ENCODE measurements at regions not wholly inside any gene's neighbourhood (a gene's known extent, or its start where the extent isn't known, plus 50 kb on each side); places are given as distances from the start of the nearest gene placed in this dataset.

GRCh38 chr15:62809115-62809967 is 233.2 kb upstream of the TPM1 start:
- no peak for DNase-seq (ENCODE audit: insufficient read length, low spot score)
- no peak for FAIRE-seq
- TF ChIP-seq POLR2AphosphoS5 (IDR thresholded peaks at IDR 0.05; ENCODE audit: low read depth, low read length) (no peak), PAX5 (IDR thresholded peaks at IDR 0.05; ENCODE audit: insufficient read depth, low read length, severe bottlenecking) (no peak), POLR2A (IDR thresholded peaks at IDR 0.05; ENCODE audit: low read depth, low read length) (no peak), TAF1 (IDR thresholded peaks at IDR 0.05; ENCODE audit: low read depth, low read length) (no peak), POU2F2 (IDR thresholded peaks at IDR 0.05; ENCODE audit: low read depth, low read length) (no peak), SPI1 (IDR thresholded peaks at IDR 0.05; ENCODE audit: low read depth, low read length) (no peak)

DNA sequence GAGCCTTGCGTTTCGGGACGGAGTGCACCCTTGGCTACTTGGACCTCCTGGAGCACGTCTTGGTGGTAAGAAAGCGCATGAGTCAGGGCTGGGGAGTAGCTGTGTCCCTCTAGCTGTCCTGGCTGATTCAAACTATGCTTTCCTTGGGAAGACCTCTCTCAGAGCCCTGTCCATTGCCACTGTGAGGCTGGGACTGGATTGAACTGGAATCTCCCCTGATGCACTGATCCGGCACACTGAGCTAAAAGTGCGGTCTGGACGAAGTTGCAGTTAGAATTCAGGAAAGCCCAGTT is 232.6 kb upstream of the TPM1 start:
- FAIRE-seq = no peak
- no peak for DNase-seq (ENCODE audit: insufficient read length, low spot score)
- TF ChIP-seq POLR2A (IDR thresholded peaks at IDR 0.05; ENCODE audit: low read depth, low read length) (no peak), TAF1 (IDR thresholded peaks at IDR 0.05; ENCODE audit: low read depth, low read length) (no peak), POU2F2 (IDR thresholded peaks at IDR 0.05; ENCODE audit: low read depth, low read length) (no peak), POLR2AphosphoS5 (IDR thresholded peaks at IDR 0.05; ENCODE audit: low read depth, low read length) (no peak), PAX5 (IDR thresholded peaks at IDR 0.05; ENCODE audit: insufficient read depth, low read length, severe bottlenecking) (no peak), SPI1 (IDR thresholded peaks at IDR 0.05; ENCODE audit: low read depth, low read length) (no peak)

- DNase-seq (ENCODE audit: insufficient read length, low spot score) (no peak), FAIRE-seq (no peak)
- no peak for TF ChIP-seq TAF1 (IDR thresholded peaks at IDR 0.05; ENCODE audit: low read depth, low read length)
- TF ChIP-seq POU2F2 (IDR thresholded peaks at IDR 0.05; ENCODE audit: low read depth, low read length) = no peak
- no peak for TF ChIP-seq SPI1 (IDR thresholded peaks at IDR 0.05; ENCODE audit: low read depth, low read length)
- TF ChIP-seq POLR2AphosphoS5 (IDR thresholded peaks at IDR 0.05; ENCODE audit: low read depth, low read length) = no peak
- no peak for TF ChIP-seq POLR2A (IDR thresholded peaks at IDR 0.05; ENCODE audit: low read depth, low read length)
- no peak for TF ChIP-seq PAX5 (IDR thresholded peaks at IDR 0.05; ENCODE audit: insufficient read depth, low read length, severe bottlenecking)
These were observed 230.1 kb upstream of the TPM1 start for GRCh38 chr15:62812515-62812835.

DNA sequence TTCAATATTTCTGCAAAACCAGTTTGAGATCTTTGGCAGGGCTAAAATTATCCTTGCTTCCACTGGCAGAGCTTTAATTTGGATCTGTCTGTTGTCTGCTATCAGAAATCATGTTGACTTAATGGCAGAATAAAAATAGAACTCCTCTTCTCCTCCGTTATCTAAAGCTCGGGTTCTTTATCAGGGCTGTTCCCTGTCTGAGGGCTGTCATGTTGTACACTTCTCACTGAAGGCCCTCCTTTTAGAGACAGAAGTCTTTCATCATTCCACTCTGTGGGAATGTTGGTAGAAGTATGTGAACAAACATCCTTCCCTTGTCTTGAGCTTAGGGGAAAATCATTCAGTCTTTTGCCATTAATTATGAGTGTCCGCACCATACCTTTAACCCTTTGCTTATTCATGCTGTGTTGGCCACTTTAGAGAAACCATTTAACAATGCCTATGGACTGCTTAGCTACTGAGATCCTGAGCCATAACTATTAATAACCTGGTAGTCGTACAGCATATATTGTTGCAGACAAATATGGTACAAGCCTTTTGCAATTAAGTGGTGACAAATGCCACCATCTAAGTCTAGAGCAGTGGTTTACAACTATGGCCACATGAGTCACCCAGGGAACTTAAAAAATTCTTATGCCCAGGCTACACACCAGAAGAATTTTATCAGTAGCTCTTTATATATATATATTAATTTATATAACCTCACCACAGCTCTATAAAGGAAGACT is 226.0 kb upstream of the TPM1 start:
- DNase-seq (ENCODE audit: insufficient read length, low spot score) (no peak), FAIRE-seq (no peak)
- TF ChIP-seq POLR2AphosphoS5 (IDR thresholded peaks at IDR 0.05; ENCODE audit: low read depth, low read length) = no peak
- no peak for TF ChIP-seq TAF1 (IDR thresholded peaks at IDR 0.05; ENCODE audit: low read depth, low read length)
- TF ChIP-seq POU2F2 (IDR thresholded peaks at IDR 0.05; ENCODE audit: low read depth, low read length) = no peak
- TF ChIP-seq POLR2A (IDR thresholded peaks at IDR 0.05; ENCODE audit: low read depth, low read length) = no peak
- no peak for TF ChIP-seq PAX5 (IDR thresholded peaks at IDR 0.05; ENCODE audit: insufficient read depth, low read length, severe bottlenecking)
- TF ChIP-seq SPI1 (IDR thresholded peaks at IDR 0.05; ENCODE audit: low read depth, low read length) = no peak

DNA sequence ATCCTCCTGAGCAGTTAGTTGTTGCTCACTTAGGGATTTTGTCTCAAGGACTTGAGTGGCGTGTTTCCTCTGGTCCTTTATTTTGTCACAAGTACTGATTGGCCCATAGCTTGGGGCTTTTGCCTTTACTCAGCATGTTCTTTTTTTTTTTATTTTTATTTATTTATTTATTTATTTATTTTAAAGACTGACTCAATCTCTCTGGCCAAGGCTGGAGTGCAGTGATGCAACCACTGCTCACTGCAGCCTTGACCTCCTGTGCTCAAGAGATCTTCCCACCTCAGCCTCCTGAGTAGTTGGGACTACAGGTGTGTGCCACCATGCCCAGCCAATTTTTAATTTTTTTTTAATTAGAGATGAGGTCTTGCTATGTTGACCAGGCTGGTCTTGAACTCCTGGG is 223.9 kb upstream of the TPM1 start:
- TF ChIP-seq POLR2A (IDR thresholded peaks at IDR 0.05; ENCODE audit: low read depth, low read length) (no peak), TAF1 (IDR thresholded peaks at IDR 0.05; ENCODE audit: low read depth, low read length) (no peak), POU2F2 (IDR thresholded peaks at IDR 0.05; ENCODE audit: low read depth, low read length) (no peak), POLR2AphosphoS5 (IDR thresholded peaks at IDR 0.05; ENCODE audit: low read depth, low read length) (no peak), SPI1 (IDR thresholded peaks at IDR 0.05; ENCODE audit: low read depth, low read length) (no peak), PAX5 (IDR thresholded peaks at IDR 0.05; ENCODE audit: insufficient read depth, low read length, severe bottlenecking) (no peak)
- FAIRE-seq = no peak
- DNase-seq (ENCODE audit: insufficient read length, low spot score) = no peak

DNA sequence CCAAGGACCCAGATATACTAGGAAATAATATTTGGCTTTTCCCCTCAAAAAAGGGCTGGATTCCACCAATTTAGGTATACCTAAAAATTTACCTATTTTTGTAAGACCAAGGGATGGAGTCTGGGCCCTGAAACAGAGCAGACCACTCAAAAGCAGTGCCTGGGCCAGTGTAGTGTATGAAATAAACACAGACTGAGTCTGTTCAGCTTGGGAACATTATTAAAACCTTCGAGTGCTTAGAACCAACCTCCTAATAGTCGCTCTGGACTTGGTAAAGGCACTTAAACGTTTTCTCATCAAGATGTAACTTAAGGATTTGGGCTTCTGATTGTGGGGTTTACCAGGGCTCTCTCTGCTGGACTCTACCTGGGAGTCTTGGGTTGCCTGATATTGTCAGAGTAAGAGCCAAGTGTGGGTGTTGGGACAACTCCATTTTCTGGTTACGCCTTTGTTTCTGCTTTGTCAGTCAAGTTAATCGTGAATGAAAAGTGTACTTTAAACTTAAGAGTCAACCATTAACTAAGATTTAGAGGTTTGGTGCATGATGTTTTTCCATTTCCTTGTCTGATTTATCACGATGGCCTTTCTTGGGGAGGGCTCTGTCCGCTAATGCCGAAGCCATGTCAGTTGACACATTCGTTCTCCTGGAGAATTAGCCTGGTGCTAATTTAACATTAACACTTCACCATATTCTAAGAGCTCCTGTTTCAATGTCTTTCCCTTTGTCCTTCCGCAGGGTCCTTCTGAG is 221.0 kb upstream of the TPM1 start:
- DNase-seq (ENCODE audit: insufficient read length, low spot score) = no peak
- no peak for TF ChIP-seq POLR2AphosphoS5 (IDR thresholded peaks at IDR 0.05; ENCODE audit: low read depth, low read length)
- TF ChIP-seq PAX5 (IDR thresholded peaks at IDR 0.05; ENCODE audit: insufficient read depth, low read length, severe bottlenecking) = no peak
- no peak for TF ChIP-seq POU2F2 (IDR thresholded peaks at IDR 0.05; ENCODE audit: low read depth, low read length)
- TF ChIP-seq TAF1 (IDR thresholded peaks at IDR 0.05; ENCODE audit: low read depth, low read length) = no peak
- no peak for TF ChIP-seq SPI1 (IDR thresholded peaks at IDR 0.05; ENCODE audit: low read depth, low read length)
- FAIRE-seq = no peak

GRCh38 chr15:62822228-62822627 is 220.3 kb upstream of the TPM1 start:
- DNase-seq (ENCODE audit: insufficient read length, low spot score) (no peak), FAIRE-seq (no peak)
- no peak for TF ChIP-seq POLR2AphosphoS5 (IDR thresholded peaks at IDR 0.05; ENCODE audit: low read depth, low read length)
- no peak for TF ChIP-seq POLR2A (IDR thresholded peaks at IDR 0.05; ENCODE audit: low read depth, low read length)
- no peak for TF ChIP-seq TAF1 (IDR thresholded peaks at IDR 0.05; ENCODE audit: low read depth, low read length)
- no peak for TF ChIP-seq SPI1 (IDR thresholded peaks at IDR 0.05; ENCODE audit: low read depth, low read length)
- TF ChIP-seq PAX5 (IDR thresholded peaks at IDR 0.05; ENCODE audit: insufficient read depth, low read length, severe bottlenecking) = no peak
- TF ChIP-seq POU2F2 (IDR thresholded peaks at IDR 0.05; ENCODE audit: low read depth, low read length) = no peak

DNA sequence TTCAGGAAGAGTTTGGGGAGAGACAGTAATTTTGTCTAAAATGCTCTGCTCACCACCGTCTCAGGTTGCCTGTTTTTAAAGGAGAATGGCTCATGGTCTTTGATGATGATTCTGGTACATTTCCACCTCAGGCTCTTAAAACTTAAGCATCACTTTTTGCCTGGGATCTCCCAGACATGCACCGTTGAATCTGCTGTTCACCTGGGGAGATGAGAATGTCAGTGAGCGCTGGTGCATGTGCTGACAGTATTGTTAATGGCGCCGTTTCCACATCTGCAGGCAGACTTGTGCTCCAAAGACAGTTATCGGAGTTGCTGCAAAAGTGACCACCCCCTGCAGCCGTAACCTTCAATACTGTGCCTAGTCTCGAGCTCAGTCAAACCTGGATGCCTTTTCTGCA is 219.0 kb upstream of the TPM1 start:
- DNase-seq (ENCODE audit: insufficient read length, low spot score) (no peak), FAIRE-seq (no peak)
- TF ChIP-seq PAX5 (IDR thresholded peaks at IDR 0.05; ENCODE audit: insufficient read depth, low read length, severe bottlenecking) (no peak), POU2F2 (IDR thresholded peaks at IDR 0.05; ENCODE audit: low read depth, low read length) (no peak), POLR2AphosphoS5 (IDR thresholded peaks at IDR 0.05; ENCODE audit: low read depth, low read length) (no peak), TAF1 (IDR thresholded peaks at IDR 0.05; ENCODE audit: low read depth, low read length) (no peak), SPI1 (IDR thresholded peaks at IDR 0.05; ENCODE audit: low read depth, low read length) (no peak), POLR2A (IDR thresholded peaks at IDR 0.05; ENCODE audit: low read depth, low read length) (no peak)
